ENCODE measurements at regions not wholly inside any gene's neighbourhood (a gene's known extent, or its start where the extent isn't known, plus 50 kb on each side); places are given as distances from the start of the nearest gene placed in this dataset.
A peak's percentile ranks its signal among the peaks of the same experiment; 100 is the strongest.

DNA sequence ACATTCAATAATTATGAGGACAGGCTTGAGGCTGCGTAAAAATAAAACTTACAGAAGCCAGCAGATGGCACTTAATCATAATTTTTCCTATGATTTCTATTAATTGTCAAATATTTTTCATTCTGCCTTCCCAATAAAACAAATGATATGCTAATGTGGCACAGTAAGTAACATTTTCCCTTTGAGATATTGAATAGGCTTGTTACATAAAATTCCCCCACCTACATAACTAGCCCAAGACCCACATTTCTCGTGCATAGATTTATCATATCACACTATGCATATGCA lies 55.4 kb upstream of the PTGFRN start:
- no peak overlapping the region for H3K4me3 ChIP-seq (ENCODE audit: low read length)
- TF ChIP-seq, protein P1, sequence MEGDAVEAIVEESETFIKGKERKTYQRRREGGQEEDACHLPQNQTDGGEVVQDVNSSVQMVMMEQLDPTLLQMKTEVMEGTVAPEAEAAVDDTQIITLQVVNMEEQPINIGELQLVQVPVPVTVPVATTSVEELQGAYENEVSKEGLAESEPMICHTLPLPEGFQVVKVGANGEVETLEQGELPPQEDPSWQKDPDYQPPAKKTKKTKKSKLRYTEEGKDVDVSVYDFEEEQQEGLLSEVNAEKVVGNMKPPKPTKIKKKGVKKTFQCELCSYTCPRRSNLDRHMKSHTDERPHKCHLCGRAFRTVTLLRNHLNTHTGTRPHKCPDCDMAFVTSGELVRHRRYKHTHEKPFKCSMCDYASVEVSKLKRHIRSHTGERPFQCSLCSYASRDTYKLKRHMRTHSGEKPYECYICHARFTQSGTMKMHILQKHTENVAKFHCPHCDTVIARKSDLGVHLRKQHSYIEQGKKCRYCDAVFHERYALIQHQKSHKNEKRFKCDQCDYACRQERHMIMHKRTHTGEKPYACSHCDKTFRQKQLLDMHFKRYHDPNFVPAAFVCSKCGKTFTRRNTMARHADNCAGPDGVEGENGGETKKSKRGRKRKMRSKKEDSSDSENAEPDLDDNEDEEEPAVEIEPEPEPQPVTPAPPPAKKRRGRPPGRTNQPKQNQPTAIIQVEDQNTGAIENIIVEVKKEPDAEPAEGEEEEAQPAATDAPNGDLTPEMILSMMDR (IDR thresholded peaks at IDR 0.05; ENCODE audit: insufficient read depth, low read depth, low read length, missing control alignments) = peak; percentile 16
- DNase-seq (ENCODE audit: low read depth) = no peak

DNA sequence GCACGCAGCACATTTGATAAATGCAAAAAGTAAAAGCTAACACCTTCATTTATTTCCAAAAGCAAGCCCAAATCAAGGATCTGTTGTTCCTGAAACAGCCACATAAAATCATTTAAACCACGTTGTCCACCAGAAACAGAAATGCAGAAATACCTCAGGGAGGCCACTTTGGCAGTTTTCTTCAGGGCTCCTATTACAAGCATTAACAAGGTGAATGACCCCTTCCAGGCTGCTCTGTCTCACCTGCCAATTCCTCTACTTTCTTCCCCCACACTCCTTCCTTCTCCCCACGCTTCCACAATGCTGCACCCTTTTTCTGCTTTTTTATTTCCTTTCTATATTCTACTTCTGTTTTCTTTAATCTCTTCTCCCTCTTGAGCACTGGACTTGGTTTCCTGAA lies 55.0 kb upstream of the PTGFRN start:
- TF ChIP-seq, protein P1 (IDR thresholded peaks at IDR 0.05; ENCODE audit: insufficient read depth, low read depth, low read length, missing control alignments) = no peak
- H3K4me3 ChIP-seq (ENCODE audit: low read length) = no peak overlapping the region
- no peak for DNase-seq (ENCODE audit: low read depth)

DNA sequence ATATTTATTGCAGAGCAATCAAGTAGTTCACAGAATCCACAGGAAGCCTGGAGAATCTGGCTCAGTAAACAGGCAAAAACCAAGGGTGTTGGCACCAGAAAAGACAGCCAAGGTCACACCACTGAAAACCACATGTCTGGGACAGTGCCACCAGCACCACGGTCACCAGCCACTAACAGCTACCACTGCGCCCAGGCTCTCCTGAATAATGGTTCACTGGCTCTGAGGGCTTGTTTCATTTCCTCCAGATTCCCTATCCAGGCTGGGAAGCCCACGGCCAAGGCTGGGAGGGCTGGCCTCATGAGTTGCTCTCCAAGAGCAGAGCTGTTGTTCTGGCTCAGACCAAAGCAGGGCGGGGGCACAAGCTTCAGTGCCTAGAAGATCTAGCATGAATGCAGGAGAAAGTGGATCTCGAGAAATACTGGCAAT lies 54.5 kb upstream of the PTGFRN start:
- TF ChIP-seq, protein P1 (IDR thresholded peaks at IDR 0.05; ENCODE audit: insufficient read depth, low read depth, low read length, missing control alignments) = no peak
- no peak overlapping the region for H3K4me3 ChIP-seq (ENCODE audit: low read length)

DNA sequence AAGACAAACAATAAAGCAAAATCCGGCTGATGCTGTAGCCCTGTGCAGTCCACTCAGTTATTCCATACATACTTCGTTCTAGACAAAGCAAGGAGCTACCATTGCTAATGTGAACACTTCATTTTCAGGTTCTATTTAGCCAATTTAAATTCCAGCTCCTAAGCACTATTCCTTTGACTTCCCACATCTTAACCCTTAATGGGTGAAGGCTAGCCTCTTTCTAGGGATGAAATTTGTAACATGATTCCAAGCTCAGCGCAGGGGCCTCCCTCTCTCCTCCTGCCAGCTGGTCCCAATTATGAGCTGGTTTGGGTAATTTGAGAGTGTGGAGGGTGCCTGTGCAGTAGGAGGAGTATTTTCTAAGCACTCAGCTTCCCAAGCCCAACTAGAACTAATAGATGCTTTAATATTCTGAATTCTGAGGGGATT lies 53.9 kb upstream of the PTGFRN start:
- DNase-seq (ENCODE audit: low read depth) = no peak
- TF ChIP-seq, protein P1 (IDR thresholded peaks at IDR 0.05; ENCODE audit: insufficient read depth, low read depth, low read length, missing control alignments) = no peak
- H3K4me3 ChIP-seq (ENCODE audit: low read length) = no peak overlapping the region

More for the DNA sequence above, 54.5 kb upstream of the PTGFRN start:
- DNase-seq (ENCODE audit: low read depth) = no peak

DNA sequence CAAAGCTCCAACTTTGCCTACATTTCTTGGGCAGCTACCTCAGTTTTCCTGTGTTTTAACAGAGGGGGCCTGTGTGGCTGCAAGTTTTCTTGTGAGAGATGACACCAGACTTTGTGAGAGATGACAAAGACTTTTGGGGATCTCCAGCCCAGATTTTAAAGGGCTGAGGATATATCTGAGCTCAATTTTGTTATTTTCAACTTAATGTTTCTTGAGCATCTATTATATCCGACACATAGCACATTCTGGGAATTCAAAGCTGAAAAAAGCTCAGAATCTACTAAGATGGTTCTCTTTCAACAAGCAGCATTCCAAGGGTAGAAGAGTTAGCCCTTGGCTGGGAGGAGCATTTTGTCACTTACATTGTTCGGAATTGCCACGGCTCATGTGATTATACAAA lies 53.4 kb upstream of the PTGFRN start:
- DNase-seq (ENCODE audit: low read depth) = no peak
- no peak overlapping the region for H3K4me3 ChIP-seq (ENCODE audit: low read length)
- TF ChIP-seq, protein P1 (IDR thresholded peaks at IDR 0.05; ENCODE audit: insufficient read depth, low read depth, low read length, missing control alignments) = no peak

DNA sequence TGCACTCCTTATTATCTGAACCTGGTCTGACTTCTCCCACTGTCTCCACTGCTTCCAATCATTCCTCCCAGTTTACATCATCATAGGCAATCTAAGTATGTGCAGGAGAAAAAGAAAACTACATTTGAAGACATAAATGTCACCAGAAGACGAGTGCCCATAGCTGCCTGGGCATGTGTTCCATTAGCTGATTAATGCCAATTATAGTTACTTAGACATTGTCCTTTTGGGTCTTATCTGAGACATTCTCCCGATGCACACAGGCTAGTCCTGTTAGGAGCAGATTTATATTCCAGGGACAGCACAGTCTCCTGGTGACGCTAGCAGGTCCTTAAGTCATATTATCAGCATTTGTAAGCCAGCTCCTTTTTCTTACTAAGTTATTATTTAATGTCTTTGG lies 52.6 kb upstream of the PTGFRN start:
- H3K4me3 ChIP-seq (ENCODE audit: low read length) = no peak overlapping the region
- DNase-seq (ENCODE audit: low read depth) = no peak
- TF ChIP-seq, protein P1 (IDR thresholded peaks at IDR 0.05; ENCODE audit: insufficient read depth, low read depth, low read length, missing control alignments) = no peak

Data from epithelial cell of esophagus (primary cell).